AG09309 (cell line): ENCODE measurements at regions not wholly inside any gene's neighbourhood (a gene's known extent, or its start where the extent isn't known, plus 50 kb on each side); places are given as distances from the start of the nearest gene placed in this dataset.
"Not testable (repeated sequence)": the region's sequence is repeated elsewhere in the genome, so short reads cannot be mapped to it uniquely, and the experiment has no call there.

Experiments used
- DNase-seq: peaks from one replicate; pipeline ENCODE4 v3.0.0-alpha.2; 2010; ENCODE audit warnings: low read depth
- H3K4me3 ChIP-seq: 2 replicates; pipeline ENCODE4 v1.5.1; 2011; ENCODE audit warnings: mild to moderate bottlenecking, low read depth, low read length, moderate library complexity; ENCODE audit not compliant: control insufficient read depth
- CTCF ChIP-seq: IDR thresholded peaks from 2 replicates; pipeline ENCODE4 v1.5.1; 2011; ENCODE audit warnings: mild to moderate bottlenecking, low read depth, low read length, inconsistent platforms; ENCODE audit not compliant: insufficient read depth, control insufficient read depth; ENCODE audit errors: missing control alignments

- no peak for TF ChIP-seq CTCF
- no peak for DNase-seq
- H3K4me3 ChIP-seq, result no peak overlapping the region
Observed at GRCh38 chr7:116367171-116367813, 132.2 kb upstream of the CAV2 start.

GRCh38 chr7:116368965-116369364 is 130.6 kb upstream of the CAV2 start:
- no peak for TF ChIP-seq CTCF
- no peak for DNase-seq
- H3K4me3 ChIP-seq, result no peak overlapping the region

GRCh38 chr7:116371536-116371935 is 128.0 kb upstream of the CAV2 start:
- not testable (repeated sequence) for H3K4me3 ChIP-seq, DNase-seq

GRCh38 chr7:116373229-116373628 is 126.3 kb upstream of the CAV2 start:
- not testable (repeated sequence) for H3K4me3 ChIP-seq, DNase-seq

- TF ChIP-seq CTCF, result no peak
- no peak overlapping the region for H3K4me3 ChIP-seq
- DNase-seq, result no peak
Observed at GRCh38 chr7:116377721-116378120, 121.8 kb upstream of the CAV2 start.

- TF ChIP-seq CTCF, result no peak
Observed at GRCh38 chr7:116380025-116380424, 119.5 kb upstream of the CAV2 start.

GRCh38 chr7:116382375-116382774 is 117.2 kb upstream of the CAV2 start:
- no peak for DNase-seq
- TF ChIP-seq CTCF, result no peak
- H3K4me3 ChIP-seq, result no peak overlapping the region

More at GRCh38 chr7:116380025-116380424, 119.5 kb upstream of the CAV2 start:
- peak; percentile 24 for DNase-seq
- no peak overlapping the region for H3K4me3 ChIP-seq
